ENCODE measurements at regions not wholly inside any gene's neighbourhood (a gene's known extent, or its start where the extent isn't known, plus 50 kb on each side); places are given as distances from the start of the nearest gene placed in this dataset.

- DNase-seq (ENCODE audit: low spot score) = no peak
- no peak for TF ChIP-seq CTCF (IDR thresholded peaks at IDR 0.05)
- no peak for ATAC-seq (ENCODE audit: low FRiP score)
These were observed 86.6 kb upstream of the FRMD6 start for GRCh38 chr14:51564986-51565604.

GRCh38 chr14:51566831-51567582 lies 84.7 kb upstream of the FRMD6 start:
- no peak for DNase-seq (ENCODE audit: low spot score)
- no peak for TF ChIP-seq CTCF (IDR thresholded peaks at IDR 0.05)
- ATAC-seq (ENCODE audit: low FRiP score) = no peak

- DNase-seq (ENCODE audit: low spot score) (no peak), ATAC-seq (ENCODE audit: low FRiP score) (no peak)
- no peak for TF ChIP-seq CTCF (IDR thresholded peaks at IDR 0.05)
These were observed 83.3 kb upstream of the FRMD6 start for GRCh38 chr14:51568366-51568765.

- no peak for TF ChIP-seq CTCF (IDR thresholded peaks at IDR 0.05)
- no peak for ATAC-seq (ENCODE audit: low FRiP score)
- no peak for DNase-seq (ENCODE audit: low spot score)
These were observed 78.1 kb upstream of the FRMD6 start for GRCh38 chr14:51573607-51574006.

GRCh38 chr14:51574009-51574408 lies 77.7 kb upstream of the FRMD6 start:
- DNase-seq (ENCODE audit: low spot score) (no peak), ATAC-seq (ENCODE audit: low FRiP score) (no peak)
- no peak for TF ChIP-seq CTCF (IDR thresholded peaks at IDR 0.05)

- no peak for ATAC-seq (ENCODE audit: low FRiP score)
- TF ChIP-seq CTCF (IDR thresholded peaks at IDR 0.05) = no peak
- DNase-seq (ENCODE audit: low spot score) = no peak
These were observed 76.2 kb upstream of the FRMD6 start for GRCh38 chr14:51575349-51576116.

Data from omental fat pad (tissue), 3 donors.